HCT116 (cell line): ENCODE measurements at regions not wholly inside any gene's neighbourhood (a gene's known extent, or its start where the extent isn't known, plus 50 kb on each side); places are given as distances from the start of the nearest gene placed in this dataset.

Experiments
- ATAC-seq: fragments of 200-7000 bp; cut with Tn5 transposase; 2 replicates; pipeline ENCODE4 v1.9.1; 2020; ENCODE audit warnings: mild to moderate bottlenecking, moderate library complexity
- BruUV-seq: library from RNA; stranded (reverse); fragments of 400-500 nt; replicated peaks from 2 replicates; lab custom pipeline; 2021; lab: Mats Ljungman, UMichigan
- CTCF ChIA-PET: fragments of 300-600 bp; sonication (Branson Sonifier 250); formaldehyde crosslinking; loops from one replicate; lab custom pipeline; 2021; ENCODE audit warnings: antibody characterized with exemption; lab: Charles Lee
- POLR2A ChIA-PET: fragments of 300-600, 350-600 bp; sonication (Branson Sonifier 250); formaldehyde crosslinking; loops from one replicate; lab custom pipeline; 2021; ENCODE audit warnings: antibody characterized with exemption; lab: Charles Lee
- RAD21 ChIA-PET, 2 experiments: fragments of 300-600 bp; sonication (Branson Sonifier 250); formaldehyde crosslinking; loops; one replicate each; lab custom pipeline; 2023; ENCODE audit warnings: low total read pairs in 2 of 2; ENCODE audit not compliant: uncharacterized antibody in 2 of 2, unreplicated experiment in 2 of 2, low non-redundant PET in 1 of 2; lab: Charles Lee
- DNase-seq: peaks from one replicate; pipeline ENCODE4 v3.0.0-alpha.2; 2010; ENCODE audit warnings: low read depth, low spot score
- H2AFZ ChIP-seq: fragments of 200-600 bp; shearing (Covaris generic), sonication (generic); 2 replicates; pipeline ENCODE4 v1.6.1; 2017; ENCODE audit warnings: low read depth, mixed run types, mixed read lengths, antibody characterized with exemption, low read length; ENCODE audit not compliant: poor library complexity, severe bottlenecking
- H3K27ac ChIP-seq: 2 replicates; pipeline ENCODE4 v1.5.1; 2012; ENCODE audit warnings: low read depth, low read length
- H3K27me3 ChIP-seq: fragments of 200-600 bp; sonication (generic); 2 replicates; pipeline ENCODE4 v1.6.1; 2016; ENCODE audit warnings: mixed run types, low read length, mixed read lengths; ENCODE audit not compliant: insufficient read depth
- H3K36me3 ChIP-seq, 2 experiments: fragments of 200-500 bp in 1 of 2; fragments of 200-600 bp in 1 of 2; sonication (Bioruptor generic) in 1 of 2; sonication (generic) in 1 of 2; 2 replicates each; pipeline versions ENCODE4 v1.5.1 to v1.6.1; 2014 to 2016; ENCODE audit warnings: low read length in 2 of 2, inconsistent platforms in 1 of 2, mixed read lengths in 1 of 2, mixed run types in 1 of 2; ENCODE audit not compliant: insufficient read depth in 2 of 2, control insufficient read depth in 1 of 2
- H3K4me1 ChIP-seq, 2 experiments: fragments of 200-600 bp in 1 of 2; sonication (generic) in 1 of 2; 2 replicates each; pipeline versions ENCODE4 v1.5.1 to v1.6.1; 2012 to 2017; ENCODE audit warnings: low read length in 2 of 2, inconsistent platforms in 1 of 2, mild to moderate bottlenecking in 1 of 2, mixed read lengths in 1 of 2, mixed run types in 1 of 2, moderate library complexity in 1 of 2; ENCODE audit not compliant: insufficient read depth in 2 of 2, control insufficient read depth in 1 of 2
- H3K4me2 ChIP-seq: fragments of 200-600 bp; sonication (generic); 2 replicates; pipeline ENCODE4 v1.6.1; 2017; ENCODE audit warnings: mixed run types, low read length, mixed read lengths
- H3K4me3 ChIP-seq, 2 experiments: fragments of 200-600 bp in 1 of 2; sonication (generic) in 1 of 2; replicated peaks in 1 of 2; 2 replicates each; pipeline ENCODE4 v1.5.1; 2011 to 2016; ENCODE audit warnings: low read length in 2 of 2, control low read depth in 1 of 2, low read depth in 1 of 2, mild to moderate bottlenecking in 1 of 2, mixed read lengths in 1 of 2, mixed run types in 1 of 2
- H3K79me2 ChIP-seq: fragments of 200-600 bp; sonication (generic); 2 replicates; pipeline ENCODE4 v1.6.1; 2017; ENCODE audit warnings: mild to moderate bottlenecking, mixed run types, low read length, moderate library complexity, mixed read lengths; ENCODE audit not compliant: insufficient read depth
- H3K9ac ChIP-seq: fragments of 200-600 bp; sonication (generic); 2 replicates; pipeline ENCODE4 v1.6.1; 2016; ENCODE audit warnings: low read length, mixed read lengths
- H3K9me2 ChIP-seq: fragments of 200-600 bp; sonication (generic), shearing (Covaris generic); 2 replicates; pipeline ENCODE4 v1.6.1; 2017; ENCODE audit warnings: mixed run types, mild to moderate bottlenecking, moderate library complexity; ENCODE audit not compliant: insufficient read depth
- H3K9me3 ChIP-seq, 2 experiments: fragments of 200-500 bp in 1 of 2; fragments of 200-600 bp in 1 of 2; sonication (Bioruptor generic) in 1 of 2; sonication (generic) in 1 of 2; 2 replicates each; pipeline ENCODE4 v1.6.1; 2014 to 2017; ENCODE audit warnings: low read length in 2 of 2, mixed read lengths in 2 of 2, inconsistent platforms in 1 of 2, low read depth in 1 of 2, mild to moderate bottlenecking in 1 of 2, mixed run types in 1 of 2, moderate library complexity in 1 of 2; ENCODE audit not compliant: control insufficient read depth in 1 of 2, insufficient read depth in 1 of 2
- H4K20me1 ChIP-seq: fragments of 200-600 bp; sonication (generic), shearing (Covaris generic); 2 replicates; pipeline ENCODE4 v1.6.1; 2017; ENCODE audit warnings: mixed run types, mild to moderate bottlenecking, moderate library complexity; ENCODE audit not compliant: insufficient read depth
- CBX3 ChIP-seq: IDR thresholded peaks from 2 replicates; pipeline ENCODE4 v1.6.1; 2012; ENCODE audit warnings: low read depth
- CEBPB ChIP-seq: IDR thresholded peaks from 2 replicates; pipeline ENCODE4 v1.6.1; 2012; ENCODE audit warnings: low read depth
- ELF1 ChIP-seq: IDR thresholded peaks from 2 replicates; pipeline ENCODE4 v1.6.1; 2012; ENCODE audit warnings: low read depth, borderline replicate concordance
- JUND ChIP-seq: IDR thresholded peaks from 2 replicates; pipeline ENCODE4 v1.6.1; 2012
- POLR2AphosphoS5 ChIP-seq: IDR thresholded peaks from 2 replicates; pipeline ENCODE4 v1.6.1; 2011; ENCODE audit warnings: mild to moderate bottlenecking, low read depth, low read length, moderate library complexity
- RAD21 ChIP-seq: IDR thresholded peaks from 2 replicates; pipeline ENCODE4 v1.6.1; 2012; ENCODE audit warnings: low read depth, mild to moderate bottlenecking
- SIN3A ChIP-seq: IDR thresholded peaks from 2 replicates; pipeline ENCODE4 v1.6.1; 2012; ENCODE audit warnings: low read depth
- SP1 ChIP-seq: IDR thresholded peaks from 2 replicates; pipeline ENCODE4 v1.6.1; 2012; ENCODE audit warnings: low read depth
- SRF ChIP-seq: IDR thresholded peaks from 2 replicates; pipeline ENCODE4 v1.6.1; 2012; ENCODE audit warnings: low read depth
- intact Hi-C: fragments of 100-400 bp; cut with micrococcal nuclease; formaldehyde crosslinking; loops from 2 replicates; pipeline ENCODE4 v1.10.0; 2022
- TF ChIP-seq, protein P1 (sequence below): IDR thresholded peaks from 2 replicates; pipeline ENCODE4 v1.6.1; 2011; ENCODE audit warnings: mild to moderate bottlenecking, low read length, moderate library complexity; ENCODE audit not compliant: insufficient replicate concordance; ENCODE audit errors: extremely low read depth
- TF ChIP-seq, protein P2 (sequence below), 3 experiments: fragments of 200-600 bp in 1 of 3; sonication (generic) in 1 of 3; IDR thresholded peaks in 2 of 3; conservative IDR thresholded peaks in 1 of 3; 2 replicates each; pipeline ENCODE4 v1.5.1; 2012 to 2017; ENCODE audit warnings: low read depth in 2 of 3, low read length in 2 of 3, antibody characterized with exemption in 1 of 3, borderline replicate concordance in 1 of 3, control low read depth in 1 of 3, mild to moderate bottlenecking in 1 of 3, mixed read lengths in 1 of 3, mixed run types in 1 of 3, moderate library complexity in 1 of 3; ENCODE audit not compliant: insufficient read depth in 1 of 3

DNA sequence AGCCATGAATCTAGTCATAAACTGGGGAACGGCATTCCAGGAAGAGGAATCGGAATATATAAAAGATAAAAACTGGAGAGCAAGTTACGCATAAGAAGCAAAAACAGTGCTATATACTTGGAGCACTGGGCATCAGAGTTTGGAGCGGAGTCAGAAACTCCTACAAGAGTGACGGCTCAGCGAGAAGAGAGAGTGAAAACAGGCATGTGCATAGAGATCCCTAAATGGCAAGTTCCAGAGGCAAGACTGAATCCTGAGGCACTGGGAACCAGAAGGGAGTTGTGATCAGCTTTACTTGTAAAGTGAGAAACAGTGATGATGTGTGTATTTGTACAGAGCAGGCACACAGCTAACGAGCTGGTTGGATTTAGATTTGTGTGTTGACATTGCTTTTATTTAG, 514.4 kb upstream of the TNC start:
- no TSS peak for BruUV-seq
- DNase-seq = no peak
- H2AFZ ChIP-seq = no peak overlapping the region
- H3K79me2 ChIP-seq = no peaks in the 10 kb centered on the region
- intact Hi-C loops = no loop called here
- ATAC-seq = no peak
- CTCF ChIA-PET = no interaction called here
- H3K9ac ChIP-seq = no peak overlapping the region
- no peaks in the 10 kb centered on the region for H4K20me1 ChIP-seq
- H3K4me2 ChIP-seq = no peak overlapping the region
- no peaks in the 10 kb centered on the region for H3K9me2 ChIP-seq
- H3K36me3 ChIP-seq = no peaks in the 10 kb centered on the region
- H3K4me3 ChIP-seq = no peak overlapping the region
- no peaks in the 10 kb centered on the region for H3K4me1 ChIP-seq
- no peak for TF ChIP-seq ELF1
- TF ChIP-seq CEBPB = no peak
- TF ChIP-seq RAD21 = no peak
- TF ChIP-seq, protein P1, sequence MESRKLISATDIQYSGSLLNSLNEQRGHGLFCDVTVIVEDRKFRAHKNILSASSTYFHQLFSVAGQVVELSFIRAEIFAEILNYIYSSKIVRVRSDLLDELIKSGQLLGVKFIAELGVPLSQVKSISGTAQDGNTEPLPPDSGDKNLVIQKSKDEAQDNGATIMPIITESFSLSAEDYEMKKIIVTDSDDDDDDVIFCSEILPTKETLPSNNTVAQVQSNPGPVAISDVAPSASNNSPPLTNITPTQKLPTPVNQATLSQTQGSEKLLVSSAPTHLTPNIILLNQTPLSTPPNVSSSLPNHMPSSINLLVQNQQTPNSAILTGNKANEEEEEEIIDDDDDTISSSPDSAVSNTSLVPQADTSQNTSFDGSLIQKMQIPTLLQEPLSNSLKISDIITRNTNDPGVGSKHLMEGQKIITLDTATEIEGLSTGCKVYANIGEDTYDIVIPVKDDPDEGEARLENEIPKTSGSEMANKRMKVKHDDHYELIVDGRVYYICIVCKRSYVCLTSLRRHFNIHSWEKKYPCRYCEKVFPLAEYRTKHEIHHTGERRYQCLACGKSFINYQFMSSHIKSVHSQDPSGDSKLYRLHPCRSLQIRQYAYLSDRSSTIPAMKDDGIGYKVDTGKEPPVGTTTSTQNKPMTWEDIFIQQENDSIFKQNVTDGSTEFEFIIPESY = no peak
- TF ChIP-seq SIN3A = no peak
- TF ChIP-seq POLR2AphosphoS5 = no peak
- TF ChIP-seq JUND = no peak
- no peak for TF ChIP-seq SP1
- TF ChIP-seq CBX3 = no peak
- no peak for TF ChIP-seq SRF
- TF ChIP-seq, protein P2, sequence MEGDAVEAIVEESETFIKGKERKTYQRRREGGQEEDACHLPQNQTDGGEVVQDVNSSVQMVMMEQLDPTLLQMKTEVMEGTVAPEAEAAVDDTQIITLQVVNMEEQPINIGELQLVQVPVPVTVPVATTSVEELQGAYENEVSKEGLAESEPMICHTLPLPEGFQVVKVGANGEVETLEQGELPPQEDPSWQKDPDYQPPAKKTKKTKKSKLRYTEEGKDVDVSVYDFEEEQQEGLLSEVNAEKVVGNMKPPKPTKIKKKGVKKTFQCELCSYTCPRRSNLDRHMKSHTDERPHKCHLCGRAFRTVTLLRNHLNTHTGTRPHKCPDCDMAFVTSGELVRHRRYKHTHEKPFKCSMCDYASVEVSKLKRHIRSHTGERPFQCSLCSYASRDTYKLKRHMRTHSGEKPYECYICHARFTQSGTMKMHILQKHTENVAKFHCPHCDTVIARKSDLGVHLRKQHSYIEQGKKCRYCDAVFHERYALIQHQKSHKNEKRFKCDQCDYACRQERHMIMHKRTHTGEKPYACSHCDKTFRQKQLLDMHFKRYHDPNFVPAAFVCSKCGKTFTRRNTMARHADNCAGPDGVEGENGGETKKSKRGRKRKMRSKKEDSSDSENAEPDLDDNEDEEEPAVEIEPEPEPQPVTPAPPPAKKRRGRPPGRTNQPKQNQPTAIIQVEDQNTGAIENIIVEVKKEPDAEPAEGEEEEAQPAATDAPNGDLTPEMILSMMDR (IDR thresholded peaks at IDR 0.05 in 2 of 3, conservative IDR thresholded peaks at IDR 0.05 in 1 of 3; ENCODE audit: borderline replicate concordance in 1 of 3, insufficient read depth in 1 of 3, low read depth in 2 of 3, low read length in 2 of 3) = no peak
- TF ChIP-seq, all 23 proteins: peak for 0
- RAD21 ChIA-PET = no interaction called here
- POLR2A ChIA-PET = no interaction called here
- peaks cover 39% of the 10 kb centered on the region for H3K27me3 ChIP-seq
- H3K9me3 ChIP-seq = no peaks in the 10 kb centered on the region
- no peak overlapping the region for H3K27ac ChIP-seq
